Caki2 (cell line): ENCODE measurements at regions not wholly inside any gene's neighbourhood (a gene's known extent, or its start where the extent isn't known, plus 50 kb on each side); places are given as distances from the start of the nearest gene placed in this dataset.
"Not testable (repeated sequence)": the region's sequence is repeated elsewhere in the genome, so short reads cannot be mapped to it uniquely, and the experiment has no call there.

ENCODE experiments used
- DNase-seq: peaks from one replicate; pipeline ENCODE4 v3.0.0-alpha.2; 2015; ENCODE audit warnings: low read depth
- in situ Hi-C: cut with HindIII; loops from 2 replicates; pipeline ENCODE4 v1.10.0; 2016; ENCODE audit warnings: low sequenced_read_pairs, low pct_unique_long_range_greater_than_20kb, mixed read lengths

DNA sequence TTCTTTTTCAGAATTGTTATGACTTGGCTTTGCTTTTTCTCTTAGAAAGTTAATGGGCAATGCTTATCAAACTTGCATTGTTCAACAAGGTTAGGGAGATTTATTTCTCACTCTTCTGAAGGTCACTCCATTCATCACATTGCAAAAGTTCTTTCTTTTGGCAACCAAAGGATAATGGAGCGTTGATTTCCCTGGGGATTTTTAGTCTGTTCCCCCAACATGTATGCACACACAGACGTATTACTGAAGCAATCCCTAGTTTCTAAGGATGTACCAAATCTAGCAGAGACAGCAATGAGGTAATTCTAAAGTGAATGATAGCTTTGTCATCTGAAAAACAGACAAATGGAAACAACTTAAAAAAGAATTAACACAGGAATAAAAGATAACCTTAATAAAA, 349.1 kb downstream of the NYAP2 start:
- DNase-seq: no peak
- in situ Hi-C loops: no loop called here

DNA sequence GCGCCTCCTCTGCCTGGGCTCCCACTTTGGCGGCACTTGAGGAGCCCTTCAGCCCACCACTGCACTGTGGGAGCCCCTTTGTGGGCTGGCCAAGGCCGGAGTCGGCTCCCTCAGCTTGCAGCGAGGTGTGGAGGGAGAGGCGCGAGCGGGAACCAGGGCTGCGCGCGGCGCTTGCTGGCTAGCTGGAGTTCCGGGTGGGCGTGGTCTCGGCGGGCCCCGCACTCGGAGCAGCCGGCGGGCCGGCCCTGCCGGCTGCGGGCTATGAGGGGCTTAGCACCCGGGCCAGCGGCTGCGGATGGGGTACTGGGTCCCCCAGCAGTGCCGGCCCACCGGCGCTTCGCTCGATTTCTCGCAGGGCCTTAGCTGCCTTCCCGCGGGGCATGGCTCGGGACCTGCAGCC, 344.5 kb downstream of the NYAP2 start:
- DNase-seq, in situ Hi-C loops: not testable (repeated sequence)

DNA sequence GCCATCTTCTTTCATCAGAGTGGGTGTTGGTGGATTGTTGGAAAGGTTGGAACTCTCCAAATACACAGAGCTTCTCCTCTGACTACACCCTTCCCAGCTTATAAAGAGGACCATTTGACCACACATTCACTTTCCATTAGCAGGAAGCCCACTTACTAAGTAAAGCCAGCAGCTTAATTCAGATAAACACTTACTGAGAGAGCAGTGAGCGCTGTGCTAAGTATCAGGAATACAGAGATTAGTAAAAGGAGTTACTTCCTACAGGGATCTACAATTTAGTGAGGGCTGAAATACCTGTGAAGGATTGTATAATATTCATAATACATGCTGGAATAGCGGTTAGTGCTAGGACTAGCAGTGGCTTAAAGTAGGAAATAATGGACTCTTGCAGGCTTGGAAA, 343.0 kb downstream of the NYAP2 start:
- DNase-seq: no peak
- in situ Hi-C loops: no loop called here

DNA sequence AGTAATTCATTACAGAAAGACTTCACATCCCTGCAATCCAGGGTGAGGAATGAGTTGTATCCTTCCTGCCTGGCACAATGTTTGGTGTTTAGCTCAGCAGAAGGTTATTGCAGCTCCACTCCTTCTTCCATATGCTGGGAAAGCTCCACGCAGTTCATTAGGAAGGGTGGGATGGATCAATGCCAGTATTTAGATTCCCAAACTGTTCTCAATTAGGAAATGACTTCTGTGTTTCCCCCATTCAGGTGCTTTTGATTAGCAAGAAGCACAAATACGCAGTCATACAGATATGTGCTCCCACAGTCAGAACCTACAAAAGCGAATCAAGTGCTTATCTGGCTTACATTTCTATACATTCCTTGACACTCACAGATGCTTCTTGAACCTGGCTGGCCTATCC, 340.6 kb downstream of the NYAP2 start:
- in situ Hi-C loops: no loop called here
- no peak for DNase-seq

DNA sequence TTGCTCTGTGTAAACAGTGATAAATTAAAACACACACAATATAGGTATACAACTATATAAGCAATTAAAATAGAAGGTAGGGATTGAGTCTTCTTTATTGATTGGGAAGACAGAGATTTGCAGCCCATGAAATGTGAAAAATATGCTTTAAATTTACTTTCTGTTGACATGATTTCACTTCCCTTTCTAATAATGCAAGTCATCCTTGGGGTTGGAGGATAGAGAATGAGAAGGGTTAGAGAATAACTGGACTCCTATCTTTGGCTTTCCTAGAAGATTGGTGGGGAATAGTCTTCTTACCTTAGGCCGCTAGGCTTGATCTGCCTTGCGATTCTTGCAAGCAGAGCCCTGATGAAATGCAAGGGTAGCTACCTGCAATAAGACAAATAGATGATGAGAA, 339.8 kb downstream of the NYAP2 start:
- in situ Hi-C loops: no loop called here
- DNase-seq: no peak

DNA sequence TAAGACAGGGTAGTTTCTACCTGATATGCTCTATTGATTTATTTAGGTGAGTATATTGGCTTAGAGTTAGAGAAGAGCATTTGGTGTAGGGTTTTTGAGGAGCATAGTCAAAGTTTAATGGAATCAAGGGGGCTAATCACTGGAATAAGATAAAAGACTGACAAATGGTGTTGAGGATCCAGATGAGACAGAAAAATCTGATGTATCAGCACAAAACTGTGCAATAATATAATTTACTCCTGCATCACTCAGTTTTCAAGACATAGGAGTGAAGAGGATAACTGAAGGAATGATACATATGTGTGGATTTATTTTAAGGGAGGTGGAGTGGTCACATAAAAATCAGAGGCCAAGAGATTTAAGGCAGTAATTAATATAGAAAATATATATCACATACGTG, 339.2 kb downstream of the NYAP2 start:
- DNase-seq: no peak

DNA sequence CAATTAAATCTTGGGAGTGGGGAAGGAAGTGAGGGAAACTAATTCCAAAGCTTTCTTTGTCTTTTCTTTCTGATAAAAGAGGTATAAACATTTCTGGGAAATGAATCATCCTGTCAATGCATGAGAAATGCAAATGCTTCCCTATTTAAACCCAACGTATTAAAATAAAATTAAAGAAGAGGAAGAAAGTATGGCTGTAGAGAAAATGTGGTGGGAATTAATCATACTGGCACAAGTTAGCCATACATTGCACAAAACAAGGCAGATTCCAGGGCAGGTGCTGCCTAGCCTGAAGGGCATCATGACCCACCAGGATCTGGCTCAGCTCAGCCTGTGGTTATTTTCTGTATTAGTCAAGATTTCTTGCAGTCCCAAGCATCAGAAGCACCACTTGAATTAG, 338.0 kb downstream of the NYAP2 start:
- DNase-seq: no peak
- in situ Hi-C loops: no loop called here

More for the DNA sequence above, 339.2 kb downstream of the NYAP2 start:
- in situ Hi-C loops: no loop called here

DNA sequence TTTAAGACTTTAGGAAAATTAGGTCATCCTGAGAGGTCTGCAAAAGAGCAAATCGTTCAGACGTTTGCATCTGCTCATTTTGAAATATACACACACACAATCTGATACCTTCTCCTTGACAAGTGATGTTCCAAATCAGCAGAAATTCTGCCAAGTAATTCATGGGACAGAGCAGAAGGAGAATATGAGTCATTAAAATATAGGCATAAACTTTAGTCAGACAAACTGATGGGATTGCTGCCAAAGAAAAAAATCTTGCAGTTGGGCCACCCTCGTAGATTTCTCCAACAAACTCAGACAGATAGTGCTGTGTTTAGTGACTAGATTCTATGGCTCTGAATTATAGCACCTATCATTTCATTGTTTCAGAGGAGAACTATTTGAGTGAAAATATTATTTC, 336.3 kb downstream of the NYAP2 start:
- in situ Hi-C loops: no loop called here
- peak; percentile 15 for DNase-seq

DNA sequence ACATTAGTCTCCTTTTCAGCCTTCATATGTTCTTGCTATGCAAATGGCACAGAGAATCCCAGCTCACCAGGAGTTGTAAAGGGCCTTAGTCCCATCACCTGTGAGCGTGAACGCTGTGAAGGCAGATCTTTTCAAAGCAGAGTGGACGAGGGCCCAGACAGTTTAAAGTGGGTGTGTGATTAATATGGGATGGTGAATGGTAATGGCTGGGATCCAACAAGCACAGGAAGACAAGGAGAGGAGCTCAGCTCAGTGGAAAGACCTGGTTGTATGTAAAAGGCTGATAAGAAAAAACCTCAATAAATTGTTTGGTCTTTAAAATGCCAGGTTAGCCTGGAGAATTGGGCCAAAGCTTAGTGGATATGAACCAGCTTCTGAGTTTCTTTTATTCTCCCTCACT, 326.2 kb downstream of the NYAP2 start:
- DNase-seq: no peak
- in situ Hi-C loops: no loop called here
